HG02943 (cell line): ENCODE measurements at regions not wholly inside any gene's neighbourhood (a gene's known extent, or its start where the extent isn't known, plus 50 kb on each side); places are given as distances from the start of the nearest gene placed in this dataset.

ENCODE experiments used
- ATAC-seq: cut with Tn5 transposase; IDR thresholded peaks from one replicate; pipeline ENCODE4 v1.9.1; 2021; ENCODE audit warnings: mild to moderate bottlenecking, low read depth, moderate library complexity; ENCODE audit not compliant: unreplicated experiment

DNA sequence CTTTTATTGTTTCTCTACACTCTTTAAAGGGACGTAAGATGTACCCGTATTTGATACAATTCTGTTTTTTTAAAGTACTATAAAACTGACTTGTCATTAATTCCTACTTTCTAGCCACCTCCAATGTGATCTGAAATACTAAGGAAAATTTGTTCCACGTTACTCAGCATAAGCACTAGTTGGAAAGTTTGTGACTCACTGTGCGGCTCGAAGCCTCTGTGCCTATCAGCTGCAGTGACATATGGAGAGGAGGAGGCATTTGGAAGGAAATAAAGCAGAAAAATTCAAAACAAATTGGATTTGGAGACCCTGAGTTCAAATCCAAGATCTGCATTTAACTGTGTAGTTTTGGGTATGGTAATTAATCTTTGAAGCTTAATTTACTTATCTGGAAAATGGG lies 339.3 kb downstream of the BRINP1 start:
- no peak for ATAC-seq

DNA sequence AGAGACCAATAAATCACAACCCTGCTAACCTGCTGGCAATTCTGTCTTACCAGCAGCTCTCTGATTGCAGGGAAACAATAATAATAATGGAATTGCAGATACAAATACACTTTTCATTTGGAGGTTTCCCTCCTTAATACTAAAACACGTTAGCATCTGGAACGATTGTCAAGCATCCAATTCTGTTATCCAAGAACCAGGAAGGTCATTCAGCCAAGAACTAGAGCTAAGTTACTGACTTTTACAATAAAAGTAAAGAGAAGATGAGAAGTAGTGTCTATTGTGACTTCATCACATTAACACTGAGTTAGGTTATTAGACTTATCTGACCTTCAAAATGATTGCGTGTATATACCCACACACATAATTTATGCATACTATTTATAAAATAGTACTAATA lies 335.6 kb downstream of the BRINP1 start:
- ATAC-seq, result no peak

DNA sequence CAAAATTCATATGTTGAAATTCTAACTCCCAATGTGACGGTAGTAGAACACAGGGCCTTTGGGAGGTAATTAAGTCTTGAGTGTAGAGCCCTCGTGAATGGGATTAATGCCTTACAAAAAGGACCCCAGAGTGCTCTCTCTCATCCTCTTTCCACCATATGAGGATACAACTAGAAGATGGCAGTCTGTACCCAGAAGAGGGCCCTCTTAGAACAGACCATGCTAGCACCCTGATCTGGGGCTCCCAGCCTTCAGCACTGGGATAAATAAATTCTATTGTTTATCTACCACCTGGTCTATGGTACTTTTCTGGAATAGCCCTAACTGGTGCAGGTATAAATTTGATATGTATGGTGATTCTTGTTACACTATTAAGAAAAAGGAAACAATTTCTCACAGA lies 332.3 kb downstream of the BRINP1 start:
- ATAC-seq, result no peak

DNA sequence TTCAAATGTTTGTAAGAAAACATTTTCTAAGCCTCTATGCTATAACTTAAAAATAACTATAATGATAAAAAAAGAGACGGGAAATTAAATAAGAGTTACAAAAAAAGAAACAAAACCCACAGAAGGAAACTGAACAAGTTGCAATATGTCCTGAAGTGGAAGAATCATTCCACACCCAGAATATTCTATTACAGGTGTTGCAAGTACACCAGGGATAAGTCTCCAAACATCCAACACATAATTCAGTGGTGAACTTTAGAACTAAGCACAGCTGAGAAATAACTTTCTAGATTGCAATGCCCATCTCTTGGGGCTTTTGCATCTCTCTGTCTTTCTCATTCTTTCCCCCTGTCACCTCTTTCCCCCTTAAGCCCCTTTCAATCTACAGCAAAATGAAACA lies 325.2 kb downstream of the BRINP1 start:
- ATAC-seq, result no peak

DNA sequence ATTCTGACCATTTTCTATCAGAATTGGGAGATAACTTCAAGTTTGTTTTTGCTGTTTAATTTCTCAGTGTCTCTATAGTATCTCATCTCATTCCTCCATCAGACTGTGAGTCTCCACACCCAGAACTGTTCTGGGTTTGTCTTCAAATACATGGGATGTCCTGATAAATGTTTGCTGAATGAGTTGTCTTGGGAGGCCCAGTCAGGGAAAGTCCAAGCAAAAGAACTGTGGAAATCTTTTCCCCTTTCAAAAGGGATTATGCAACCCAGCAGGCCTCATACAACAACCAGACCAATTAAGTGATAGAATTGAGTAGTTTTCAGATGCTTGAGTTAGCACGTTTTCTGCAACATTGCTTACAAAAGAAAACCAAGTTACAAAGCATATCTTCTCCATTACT lies 324.4 kb downstream of the BRINP1 start:
- ATAC-seq, result no peak

DNA sequence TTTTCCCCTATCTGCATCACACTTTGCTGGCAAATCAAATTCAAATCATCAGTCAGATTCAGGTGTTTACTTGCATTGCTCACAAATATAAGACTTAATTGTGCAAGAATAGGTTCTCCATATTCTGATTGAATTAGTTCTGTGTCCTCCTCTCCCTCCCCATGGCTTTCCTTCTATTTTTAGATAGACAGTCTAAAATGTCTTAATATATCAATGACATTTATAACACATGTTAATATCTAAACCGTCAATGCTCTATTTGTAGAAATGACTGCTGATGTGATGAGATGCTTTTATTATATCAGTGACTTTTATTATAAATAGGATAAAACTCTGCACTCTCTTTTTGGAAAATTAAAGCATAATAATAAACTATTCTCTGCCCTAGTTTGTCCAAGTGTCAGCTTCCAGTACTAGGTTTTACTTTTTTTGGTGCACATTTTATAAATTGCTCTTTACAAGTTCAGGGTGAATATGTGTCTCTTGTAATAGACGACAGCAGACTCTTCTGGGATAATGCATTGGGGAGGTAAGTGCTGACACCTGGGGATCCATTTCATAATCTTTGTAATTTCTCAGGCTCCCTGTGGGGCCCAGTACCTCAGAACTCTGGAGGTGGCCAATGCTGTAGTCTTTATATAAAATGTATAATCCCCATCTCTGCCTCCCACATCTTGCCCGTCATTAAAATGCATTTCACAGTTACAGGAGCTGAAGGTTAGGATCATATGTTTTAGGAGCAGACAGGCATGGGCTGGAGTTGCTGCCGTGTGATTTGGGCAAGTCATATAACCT lies 321.5 kb downstream of the BRINP1 start:
- no peak for ATAC-seq

DNA sequence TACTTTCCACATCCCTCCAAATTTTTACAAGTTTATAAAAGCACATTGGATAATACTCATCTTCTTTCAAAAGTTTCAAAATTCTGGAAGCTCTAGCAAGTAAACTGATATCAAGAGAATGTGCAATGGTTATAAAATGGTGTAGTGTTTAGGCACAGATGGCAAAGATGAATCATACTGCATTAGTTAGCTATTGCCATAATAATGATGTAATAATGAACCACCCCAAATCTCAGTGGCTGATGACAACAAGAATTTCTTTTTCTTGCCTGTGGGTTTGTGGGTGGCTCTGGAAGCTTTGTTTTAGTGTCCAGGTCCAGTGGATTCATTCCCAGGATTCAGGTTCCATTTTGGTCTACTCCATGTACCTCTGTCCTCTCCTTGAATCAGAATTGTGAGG lies 319.0 kb downstream of the BRINP1 start:
- ATAC-seq, result no peak

DNA sequence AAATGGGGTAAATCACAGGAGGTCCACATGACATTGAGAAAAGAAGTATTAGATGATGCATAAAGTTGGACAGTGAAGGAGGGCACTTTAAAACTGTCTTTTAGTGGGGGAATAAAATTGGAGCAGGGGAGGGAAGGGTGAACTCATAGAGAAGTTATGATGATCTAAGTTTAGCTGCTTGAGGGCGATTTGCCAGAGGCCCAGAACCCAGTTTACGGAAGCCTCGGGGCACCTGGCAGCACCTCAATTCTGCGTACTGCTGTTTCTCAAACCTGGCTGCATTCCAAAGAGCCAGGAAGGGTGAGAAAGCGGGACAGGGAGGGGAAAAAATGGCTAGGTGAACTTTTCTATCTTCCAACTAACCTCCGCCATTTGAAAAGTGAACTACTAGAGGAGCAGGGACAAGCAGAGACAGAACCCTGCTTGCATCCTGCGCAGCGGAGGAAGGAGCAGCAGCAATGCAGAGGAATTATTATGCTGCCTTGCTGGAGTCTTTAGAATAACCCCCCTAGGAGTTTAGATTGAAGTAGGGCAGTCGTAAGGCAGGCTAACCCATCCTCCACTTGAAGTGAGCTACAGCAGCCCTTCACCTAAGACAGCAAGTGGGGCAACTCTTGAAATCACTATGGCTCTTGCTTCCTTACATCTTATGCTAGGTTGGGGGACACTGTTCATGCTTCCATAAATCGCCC lies 316.8 kb downstream of the BRINP1 start:
- ATAC-seq, result no peak

DNA sequence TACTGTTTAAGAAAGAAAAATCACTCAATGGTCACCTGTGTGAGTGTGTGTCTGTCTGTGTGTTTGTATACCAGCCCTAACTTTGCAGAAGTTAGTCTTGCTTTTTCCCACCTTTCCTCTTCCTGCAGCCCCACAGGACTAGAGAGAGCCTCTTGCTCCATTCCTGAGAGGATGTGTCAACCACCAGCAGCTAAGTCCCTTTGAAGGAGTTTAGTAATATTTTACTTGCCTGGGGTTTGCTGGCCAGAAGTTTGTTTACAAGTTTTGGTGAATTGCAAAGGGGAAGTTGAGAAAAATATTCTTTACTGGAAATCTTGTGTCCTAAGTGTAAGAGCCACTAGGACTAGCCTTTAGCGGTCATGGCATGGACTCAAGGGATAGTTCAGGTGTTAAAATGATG lies 316.2 kb downstream of the BRINP1 start:
- ATAC-seq, result no peak

DNA sequence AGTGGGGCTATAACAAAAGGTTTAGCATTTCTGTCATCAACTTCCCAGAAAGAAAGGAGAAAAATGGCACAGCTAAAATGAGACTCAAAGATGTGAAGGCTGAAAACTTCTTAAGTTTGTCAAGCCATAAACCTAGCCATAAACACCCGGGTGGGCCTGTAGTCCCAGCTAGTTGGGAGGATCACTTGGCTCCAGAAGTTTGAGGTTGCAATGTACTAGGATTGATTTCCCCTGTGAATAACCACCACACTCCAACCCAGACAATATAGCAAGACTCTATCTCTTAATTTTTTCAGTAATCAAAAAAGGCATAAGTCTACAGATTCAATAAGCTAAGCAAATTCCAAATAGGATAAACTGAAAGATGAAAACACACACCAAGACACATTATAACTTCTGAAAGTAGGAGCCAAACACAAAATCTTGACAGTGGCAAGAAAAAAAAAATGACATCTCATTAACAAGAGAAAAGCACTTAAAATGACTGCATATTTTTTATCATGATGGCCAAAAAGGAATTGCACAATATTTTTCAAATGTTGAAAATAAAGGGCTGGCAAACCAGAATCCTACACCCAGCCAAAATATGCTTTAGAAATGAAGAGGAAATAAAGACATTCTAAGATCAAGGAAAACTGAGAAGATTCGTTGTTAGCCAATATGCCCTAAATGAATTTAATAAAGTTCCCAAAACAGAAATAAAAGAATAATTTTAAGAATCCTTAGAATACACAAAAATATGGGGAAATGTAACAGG lies 308.4 kb downstream of the BRINP1 start:
- no peak for ATAC-seq

DNA sequence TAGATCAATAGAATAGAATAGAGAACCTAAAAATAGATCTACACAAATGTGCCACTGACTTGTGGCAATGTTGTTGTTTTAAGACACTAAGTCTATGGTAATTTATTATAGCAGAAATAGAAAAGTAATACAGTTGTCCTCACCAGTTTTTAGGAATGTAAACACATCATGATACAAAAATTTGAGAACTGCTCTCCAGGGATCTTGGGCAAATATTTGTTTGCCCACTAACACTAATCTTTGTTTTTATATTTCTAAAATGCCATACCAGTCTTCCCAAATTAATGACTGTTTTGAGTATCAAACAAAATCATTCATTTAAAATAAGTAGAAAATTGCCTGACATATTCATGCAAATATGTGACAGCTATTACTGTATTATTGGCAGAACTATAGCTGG lies 297.6 kb downstream of the BRINP1 start:
- ATAC-seq, result no peak

DNA sequence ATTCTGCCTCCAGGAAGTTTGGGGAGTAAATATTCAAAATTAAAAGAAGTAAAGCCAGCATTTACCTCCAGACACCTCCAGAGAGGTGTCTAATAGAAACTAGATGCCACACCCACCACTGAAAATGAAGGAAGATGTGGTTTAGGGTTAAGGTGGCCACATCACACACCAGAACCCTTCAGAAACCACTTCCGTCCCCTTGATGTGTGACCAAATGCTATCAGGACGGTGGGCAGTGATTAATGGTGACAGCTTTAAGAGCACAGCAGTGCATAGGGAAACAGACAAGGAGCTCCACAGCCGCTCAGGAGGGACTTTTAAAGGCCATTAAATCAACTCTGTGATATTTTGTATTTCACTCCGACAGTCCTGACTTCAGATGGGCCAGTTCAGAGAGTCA lies 295.2 kb downstream of the BRINP1 start:
- no peak for ATAC-seq

DNA sequence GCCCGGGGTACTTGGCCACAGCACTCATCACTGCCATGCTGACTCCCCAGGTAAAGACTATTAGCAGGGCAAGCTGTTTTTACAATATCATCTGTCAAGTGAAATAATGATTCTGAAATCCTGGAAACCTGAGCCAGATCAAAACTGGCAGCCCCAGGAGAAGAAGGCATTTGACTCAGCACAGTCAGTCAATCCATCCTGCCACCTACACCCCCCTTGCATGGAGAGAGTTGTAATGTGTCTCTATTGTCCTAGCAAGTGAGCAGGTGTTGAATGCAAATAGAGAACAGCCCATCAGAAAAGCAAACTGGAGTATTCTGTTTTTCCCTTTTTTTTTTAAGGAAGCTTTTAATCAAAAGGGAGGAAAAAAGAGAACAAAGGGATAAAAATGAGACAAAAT lies 291.2 kb downstream of the BRINP1 start:
- no peak for ATAC-seq

DNA sequence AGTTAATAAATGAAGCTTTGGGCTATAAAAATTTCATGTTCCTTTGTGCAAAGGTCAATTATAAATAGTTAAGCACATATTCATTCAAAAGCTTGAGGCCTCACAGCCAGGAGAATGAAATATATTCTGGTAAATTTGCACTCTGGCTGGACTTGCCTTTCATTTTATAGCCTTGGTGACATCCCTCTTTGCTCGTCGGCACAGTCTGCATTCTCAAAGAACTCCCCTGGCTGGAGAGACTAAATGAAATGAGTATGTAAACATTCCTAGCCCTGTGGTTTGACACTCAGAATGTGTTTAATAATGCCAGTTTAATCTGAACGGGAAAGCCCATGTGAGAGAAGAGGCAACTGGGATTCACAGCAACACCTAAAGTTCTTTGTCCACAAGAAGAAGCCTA lies 285.6 kb downstream of the BRINP1 start:
- ATAC-seq, result no peak

DNA sequence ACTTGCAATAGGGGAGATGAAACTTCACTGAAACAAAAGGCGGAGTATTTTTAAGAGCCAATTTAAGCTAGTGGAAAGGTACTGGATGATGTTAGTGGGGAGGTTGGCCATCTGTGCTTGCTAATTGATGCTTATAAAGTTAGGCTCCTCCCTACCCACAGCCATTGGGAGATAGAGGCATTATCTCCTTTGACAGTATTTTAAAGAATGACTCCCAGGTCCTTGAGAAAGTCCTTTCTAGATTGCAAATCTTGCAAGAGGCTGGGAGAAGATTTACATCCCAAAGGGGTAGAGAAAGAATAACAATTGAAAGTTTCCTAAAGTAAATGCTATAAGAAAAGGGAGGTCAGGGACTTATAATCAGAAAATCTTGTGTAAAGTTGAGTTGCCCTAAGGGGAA lies 282.6 kb downstream of the BRINP1 start:
- ATAC-seq, result no peak

DNA sequence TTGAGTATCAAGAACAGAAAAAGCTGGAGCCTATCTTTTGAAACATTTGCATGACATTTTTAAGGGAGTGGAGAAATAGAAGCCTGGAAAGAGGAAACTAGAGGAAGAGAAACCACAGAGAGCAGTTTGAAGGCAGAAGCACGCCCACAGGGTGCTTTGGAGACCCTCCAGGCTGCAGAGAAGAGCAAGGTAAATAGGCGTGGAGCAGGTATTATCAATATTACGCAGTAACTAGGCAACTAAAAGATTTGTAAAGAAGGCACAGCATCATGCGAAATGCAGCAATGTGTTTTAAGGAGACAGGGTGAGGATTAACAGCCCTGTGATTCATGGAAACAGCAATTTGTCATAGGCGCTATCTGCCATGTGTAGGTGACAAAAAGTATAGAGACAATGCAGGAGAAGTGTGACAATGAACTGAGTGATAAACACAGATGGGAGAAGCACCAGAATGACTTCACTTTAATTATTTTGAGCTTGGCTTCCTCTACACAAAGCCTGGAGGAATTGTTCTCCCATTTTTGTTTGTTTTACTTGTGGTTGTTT lies 281.2 kb downstream of the BRINP1 start:
- ATAC-seq, result no peak

DNA sequence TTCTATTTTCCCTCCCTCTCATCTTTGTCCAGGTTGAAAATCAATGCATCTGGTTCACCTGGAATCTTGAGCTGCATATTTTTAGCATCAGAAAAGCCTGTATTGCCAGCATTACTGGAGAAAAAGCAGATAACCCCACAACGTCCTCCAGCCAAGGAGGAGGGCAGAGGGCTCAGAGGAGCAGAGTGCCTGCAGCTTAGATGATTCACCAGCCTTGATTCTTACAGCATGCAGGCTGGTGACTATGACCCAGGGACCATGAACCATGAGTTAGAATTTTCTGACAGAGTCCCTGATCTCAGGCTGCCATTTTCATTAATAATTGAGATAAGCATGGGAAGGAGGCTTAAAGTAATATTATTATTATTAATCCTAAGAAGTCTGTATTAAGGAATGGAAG lies 278.2 kb downstream of the BRINP1 start:
- ATAC-seq, result no peak

DNA sequence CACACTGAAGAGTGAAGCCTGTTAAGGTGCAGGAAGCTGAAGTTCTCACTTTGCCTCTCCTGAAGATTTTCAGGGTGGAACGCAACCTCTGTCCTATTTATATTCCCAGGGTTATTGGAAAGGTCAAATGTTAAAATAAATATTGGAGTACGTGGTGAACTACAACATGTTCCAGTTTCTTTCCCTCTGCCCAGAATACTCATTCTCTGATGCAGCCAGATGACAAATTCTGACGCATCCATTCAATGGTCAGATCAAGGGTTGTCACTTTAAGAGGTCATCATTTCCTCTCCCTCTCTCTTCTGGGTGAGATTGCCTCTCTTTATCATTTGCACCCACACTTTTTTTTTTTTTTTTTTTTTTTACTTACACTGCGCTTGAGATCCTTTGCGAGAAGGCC lies 277.1 kb downstream of the BRINP1 start:
- ATAC-seq, result no peak

DNA sequence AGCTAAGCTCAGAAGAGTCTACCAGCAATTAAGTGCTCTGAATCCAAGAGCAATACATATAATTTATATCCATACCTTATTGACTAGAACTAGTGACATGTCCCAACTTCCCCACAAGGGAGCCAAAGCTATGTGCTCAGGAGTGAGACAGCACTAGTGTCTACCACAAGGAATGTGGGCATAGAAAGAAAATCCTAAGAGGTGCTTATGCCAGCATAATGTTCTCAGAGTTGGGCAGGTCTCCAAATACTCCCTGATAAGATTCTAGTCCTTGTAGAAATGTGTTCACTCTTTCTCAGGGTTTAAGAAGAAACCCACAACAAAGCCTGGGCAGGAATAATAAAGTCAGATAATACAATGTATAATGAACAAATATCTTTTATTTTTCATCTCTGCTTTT lies 275.1 kb downstream of the BRINP1 start:
- ATAC-seq, result no peak

DNA sequence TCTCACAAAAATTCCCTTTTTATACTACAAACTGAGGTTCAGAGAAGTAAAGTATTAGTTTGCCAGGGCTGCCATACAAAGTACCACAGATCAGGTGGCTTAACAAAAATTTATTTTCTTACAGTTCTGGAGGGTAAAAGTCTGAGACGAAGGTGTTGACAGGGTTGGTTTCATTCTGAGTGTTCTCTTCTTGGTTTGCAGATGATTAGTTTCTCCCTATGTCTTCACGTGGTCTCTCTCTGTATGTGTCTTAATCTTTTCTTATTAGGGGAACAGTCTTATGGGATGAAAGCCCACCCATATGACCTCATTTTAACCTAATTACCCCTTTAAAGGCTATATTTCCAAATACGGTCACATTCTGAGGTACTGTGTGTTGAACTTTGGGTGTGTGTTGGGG lies 274.2 kb downstream of the BRINP1 start:
- ATAC-seq, result no peak

DNA sequence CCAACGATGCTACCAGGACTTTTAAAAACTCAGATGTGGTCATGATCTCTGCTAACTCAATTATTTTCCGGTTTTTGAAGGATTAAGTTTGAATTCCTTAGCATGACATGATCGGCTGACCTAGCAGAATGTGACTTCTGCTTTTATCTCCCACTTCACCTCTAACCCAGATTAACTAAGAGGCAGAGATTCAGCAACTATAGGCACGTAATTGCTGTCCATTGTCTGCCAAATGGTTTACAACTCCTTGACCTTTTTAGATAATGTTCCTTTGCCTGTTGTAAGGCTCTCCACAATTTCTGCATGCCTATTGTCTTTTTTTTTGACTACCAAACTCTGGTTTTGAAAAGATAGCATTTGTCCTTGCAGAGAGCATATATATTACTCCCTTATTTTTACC lies 268.2 kb downstream of the BRINP1 start:
- ATAC-seq, result no peak
